Lower leg skin (tissue), 4 donors: ENCODE measurements at regions not wholly inside any gene's neighbourhood (a gene's known extent, or its start where the extent isn't known, plus 50 kb on each side); places are given as distances from the start of the nearest gene placed in this dataset.

Experiments
- DNase-seq, 2 donors: peaks; one replicate each; pipeline ENCODE4 v3.0.0-alpha.2; 2019; ENCODE audit warnings: low spot score in 2 of 2
- H3K4me3 ChIP-seq: fragments of 200-600 bp; sonication (generic); 2 replicates; pipeline ENCODE4 v1.5.1; 2017; ENCODE audit warnings: mild to moderate bottlenecking, low read depth; ENCODE audit not compliant: poor library complexity, severe bottlenecking
- CTCF ChIP-seq, 3 donors: fragments of 450-650 bp; IDR thresholded peaks; one replicate each; pipeline ENCODE4 v1.5.1; 2016; ENCODE audit warnings: antibody characterized with exemption in 3 of 3, mild to moderate bottlenecking in 3 of 3, moderate library complexity in 2 of 3
- POLR2A ChIP-seq, 2 donors: fragments of 450-650 bp; IDR thresholded peaks; one replicate each; pipeline ENCODE4 v1.6.1; 2016 to 2017; ENCODE audit warnings: antibody characterized with exemption in 2 of 2, mild to moderate bottlenecking in 1 of 2, moderate library complexity in 1 of 2
- WGBS, 2 donors: methylation state at CpG; one replicate each; pipeline ENCODE4 v1.1.5; 2018; 5-methylcytosine and 5-hydroxymethylcytosine counted together
- intact Hi-C: fragments of 100-400 bp; cut with DNase I; formaldehyde crosslinking; loops from one replicate; pipeline ENCODE4 v1.15.0; 2023; ENCODE audit warnings: low total_unique reads

- intact Hi-C loops, result no loop called here
- 67 to 75% methylated on average over 3 of the region's 3 CpGs for WGBS, 2 donors
- TF ChIP-seq CTCF (IDR thresholded peaks at IDR 0.05), result no peak
- no peak overlapping the region for H3K4me3 ChIP-seq
- no peak for DNase-seq
These were observed 684.8 kb upstream of the PTBP2 start for GRCh38 chr1:96036763-96037162.

GRCh38 chr1:96038636-96039035 is 682.9 kb upstream of the PTBP2 start:
- no peak for TF ChIP-seq POLR2A (IDR thresholded peaks at IDR 0.05)
- TF ChIP-seq CTCF (IDR thresholded peaks at IDR 0.05), result no peak
- DNase-seq, result no peak
- WGBS, 2 donors, result 72 to 88% methylated on average over 1 of the region's 1 CpG
- intact Hi-C loops, result no loop called here
- no peak overlapping the region for H3K4me3 ChIP-seq

GRCh38 chr1:96039910-96040309 is 681.7 kb upstream of the PTBP2 start:
- no peak overlapping the region for H3K4me3 ChIP-seq
- DNase-seq, result no peak
- intact Hi-C loops, result no loop called here
- TF ChIP-seq POLR2A (IDR thresholded peaks at IDR 0.05) (no peak), CTCF (IDR thresholded peaks at IDR 0.05) (no peak)

GRCh38 chr1:96041470-96041869 is 680.1 kb upstream of the PTBP2 start:
- DNase-seq, result no peak
- WGBS, 2 donors, result 90 to 91% methylated on average over 4 of the region's 4 CpGs
- no peak for TF ChIP-seq CTCF (IDR thresholded peaks at IDR 0.05)
- no peak for TF ChIP-seq POLR2A (IDR thresholded peaks at IDR 0.05)
- intact Hi-C loops, result no loop called here
- no peak overlapping the region for H3K4me3 ChIP-seq

- no peak for DNase-seq
- TF ChIP-seq POLR2A (IDR thresholded peaks at IDR 0.05) (no peak), CTCF (IDR thresholded peaks at IDR 0.05) (no peak)
- intact Hi-C loops, result no loop called here
- no peak overlapping the region for H3K4me3 ChIP-seq
- 27 to 39% methylated on average over 2 of the region's 2 CpGs for WGBS, 2 donors
These were observed 672.9 kb upstream of the PTBP2 start for GRCh38 chr1:96048572-96049212.

GRCh38 chr1:96049759-96050409 is 671.7 kb upstream of the PTBP2 start:
- DNase-seq, result no peak
- H3K4me3 ChIP-seq, result no peak overlapping the region
- WGBS, 2 donors, result 77 to 78% methylated on average over 3 of the region's 3 CpGs
- TF ChIP-seq CTCF (IDR thresholded peaks at IDR 0.05), result no peak
- no peak for TF ChIP-seq POLR2A (IDR thresholded peaks at IDR 0.05)
- intact Hi-C loops, result no loop called here
